ENCODE measurements at regions not wholly inside any gene's neighbourhood (a gene's known extent, or its start where the extent isn't known, plus 50 kb on each side); places are given as distances from the start of the nearest gene placed in this dataset.

DNA sequence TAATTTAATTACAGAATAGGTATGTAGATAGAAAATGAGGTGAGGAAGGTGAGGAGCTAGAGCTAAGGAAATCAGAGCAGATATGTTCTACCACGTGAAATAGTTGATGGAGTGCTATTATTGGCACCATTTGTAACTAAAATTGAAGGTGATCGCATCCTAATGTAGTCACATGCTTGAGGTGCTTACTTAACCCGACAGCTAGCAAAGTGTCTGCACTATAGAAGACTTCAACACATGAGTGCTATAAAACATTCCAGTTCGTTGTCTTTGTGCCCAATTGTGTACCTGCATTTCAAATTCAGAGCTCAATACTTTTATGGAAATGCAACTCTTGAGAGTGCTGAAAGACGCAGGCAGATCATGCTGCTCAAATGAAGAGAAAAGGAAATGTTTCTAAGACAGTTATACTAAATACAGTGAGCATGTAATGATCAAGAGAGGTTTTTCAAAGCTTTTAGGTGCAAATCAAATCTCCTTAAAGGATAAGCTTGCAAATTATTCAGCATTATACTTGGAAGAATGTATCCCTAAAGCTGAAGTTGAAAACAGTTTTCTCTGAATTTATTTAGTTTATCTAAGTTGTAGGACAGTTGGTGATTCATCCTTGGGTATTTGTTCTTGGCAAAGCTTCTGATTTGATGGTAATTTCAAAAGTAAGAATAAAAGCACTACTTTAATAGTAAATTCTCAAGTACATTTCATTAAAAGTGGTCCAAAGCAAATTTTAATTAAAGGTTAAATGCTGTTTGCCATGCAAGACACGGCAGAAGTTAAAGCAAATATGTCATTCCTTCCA lies 223.9 kb upstream of the EPHA5 start:
- TF ChIP-seq, protein P1, sequence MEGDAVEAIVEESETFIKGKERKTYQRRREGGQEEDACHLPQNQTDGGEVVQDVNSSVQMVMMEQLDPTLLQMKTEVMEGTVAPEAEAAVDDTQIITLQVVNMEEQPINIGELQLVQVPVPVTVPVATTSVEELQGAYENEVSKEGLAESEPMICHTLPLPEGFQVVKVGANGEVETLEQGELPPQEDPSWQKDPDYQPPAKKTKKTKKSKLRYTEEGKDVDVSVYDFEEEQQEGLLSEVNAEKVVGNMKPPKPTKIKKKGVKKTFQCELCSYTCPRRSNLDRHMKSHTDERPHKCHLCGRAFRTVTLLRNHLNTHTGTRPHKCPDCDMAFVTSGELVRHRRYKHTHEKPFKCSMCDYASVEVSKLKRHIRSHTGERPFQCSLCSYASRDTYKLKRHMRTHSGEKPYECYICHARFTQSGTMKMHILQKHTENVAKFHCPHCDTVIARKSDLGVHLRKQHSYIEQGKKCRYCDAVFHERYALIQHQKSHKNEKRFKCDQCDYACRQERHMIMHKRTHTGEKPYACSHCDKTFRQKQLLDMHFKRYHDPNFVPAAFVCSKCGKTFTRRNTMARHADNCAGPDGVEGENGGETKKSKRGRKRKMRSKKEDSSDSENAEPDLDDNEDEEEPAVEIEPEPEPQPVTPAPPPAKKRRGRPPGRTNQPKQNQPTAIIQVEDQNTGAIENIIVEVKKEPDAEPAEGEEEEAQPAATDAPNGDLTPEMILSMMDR (IDR thresholded peaks at IDR 0.05), result no peak
- TF ChIP-seq EP300 (IDR thresholded peaks at IDR 0.05), result no peak
- no peak for TF ChIP-seq POLR2A (IDR thresholded peaks at IDR 0.05)

Data from ovary (tissue), 3 donors.